Keratinocyte (primary cell): ENCODE measurements at regions not wholly inside any gene's neighbourhood (a gene's known extent, or its start where the extent isn't known, plus 50 kb on each side); places are given as distances from the start of the nearest gene placed in this dataset.

Experiments used
- DNase-seq: peaks from one replicate; pipeline ENCODE4 v3.0.0-alpha.2; 2011; ENCODE audit warnings: low read depth, missing footprints, low spot score
- FAIRE-seq: peaks from 2 replicates; lab custom pipeline; 2011; peaks lifted over from hg19 to GRCh38; lab: Jason Lieb, UNC
- H2AFZ ChIP-seq: 2 replicates; pipeline ENCODE4 v1.6.0; 2012; ENCODE audit warnings: low read length, control low read depth, inconsistent platforms; ENCODE audit not compliant: control insufficient read depth
- H3K27ac ChIP-seq: 2 replicates; pipeline ENCODE4 v1.5.1; 2011; ENCODE audit warnings: low read length; ENCODE audit not compliant: control insufficient read depth, insufficient read depth
- H3K27me3 ChIP-seq: 3 replicates; pipeline ENCODE4 v1.6.0; 2011; ENCODE audit warnings: low read length; ENCODE audit not compliant: control insufficient read depth, insufficient read depth; ENCODE audit errors: extremely low read depth
- H3K36me3 ChIP-seq, 2 experiments: 2 replicates in 1 of 2; 3 replicates in 1 of 2; pipeline ENCODE4 v1.5.1; 2011; ENCODE audit warnings: low read length in 2 of 2, mild to moderate bottlenecking in 1 of 2; ENCODE audit not compliant: control insufficient read depth in 2 of 2, insufficient read depth in 2 of 2; ENCODE audit errors: extremely low read depth in 1 of 2
- H3K4me1 ChIP-seq: 3 replicates; pipeline ENCODE4 v1.5.1; 2011; ENCODE audit warnings: low read length; ENCODE audit not compliant: control insufficient read depth, insufficient read depth; ENCODE audit errors: extremely low read depth
- H3K4me2 ChIP-seq: 3 replicates; pipeline ENCODE4 v1.6.0; 2011; ENCODE audit warnings: low read depth, low read length; ENCODE audit not compliant: control insufficient read depth, insufficient read depth; ENCODE audit errors: extremely low read depth
- H3K4me3 ChIP-seq, 3 experiments: fragments of 200-600 bp in 1 of 3; sonication (generic) in 1 of 3; 2 replicates in 2 of 3; 3 replicates in 1 of 3; pipeline ENCODE4 v1.5.1; 2011 to 2016; ENCODE audit warnings: low read length in 3 of 3, mild to moderate bottlenecking in 3 of 3, control low read depth in 2 of 3, inconsistent platforms in 1 of 3, low read depth in 1 of 3, mixed read lengths in 1 of 3, mixed run types in 1 of 3, moderate library complexity in 1 of 3; ENCODE audit not compliant: control insufficient read depth in 2 of 3, insufficient read depth in 2 of 3; ENCODE audit errors: extremely low read depth in 1 of 3
- H3K79me2 ChIP-seq: 2 replicates; pipeline ENCODE4 v1.6.0; 2012; ENCODE audit warnings: low read length; ENCODE audit not compliant: control insufficient read depth, insufficient read depth
- H3K9ac ChIP-seq: 3 replicates; pipeline ENCODE4 v1.6.0; 2011; ENCODE audit warnings: low read length; ENCODE audit not compliant: control insufficient read depth, insufficient read depth; ENCODE audit errors: extremely low read depth
- H3K9me1 ChIP-seq: 3 replicates; pipeline ENCODE4 v1.6.0; 2011; ENCODE audit warnings: low read length; ENCODE audit not compliant: control insufficient read depth, insufficient read depth; ENCODE audit errors: extremely low read depth
- H3K9me3 ChIP-seq: 2 replicates; pipeline ENCODE4 v1.5.1; 2012; ENCODE audit warnings: low read depth, low read length; ENCODE audit not compliant: control insufficient read depth
- H4K20me1 ChIP-seq: 3 replicates; pipeline ENCODE4 v1.6.0; 2011; ENCODE audit warnings: low read length; ENCODE audit not compliant: control insufficient read depth, insufficient read depth; ENCODE audit errors: extremely low read depth
- EZH2 ChIP-seq: IDR thresholded peaks from one replicate; pipeline ENCODE4 v1.6.1; 2012; ENCODE audit warnings: inconsistent platforms, mild to moderate bottlenecking, low read length, moderate library complexity
- dilution Hi-C: fragments of 300-500 bp; cut with MboI; formaldehyde crosslinking; loops from one replicate; pipeline ENCODE4 v1.7.0; 2020; ENCODE audit warnings: low sequenced_read_pairs; ENCODE audit not compliant: extremely low pct_ligation_motif_present
- TF ChIP-seq, protein P1 (sequence below), 3 experiments: IDR thresholded peaks in 1 of 3; conservative IDR thresholded peaks in 1 of 3; optimal IDR thresholded peaks in 1 of 3; 2 replicates in 2 of 3; 3 replicates in 1 of 3; pipeline versions ENCODE3 to v1.5.1; 2011; ENCODE audit warnings: low read length in 3 of 3, mild to moderate bottlenecking in 3 of 3, moderate library complexity in 2 of 3, control low read depth in 1 of 3, inconsistent platforms in 1 of 3; ENCODE audit not compliant: insufficient read depth in 2 of 3; ENCODE audit errors: extremely low read depth in 1 of 3

DNA sequence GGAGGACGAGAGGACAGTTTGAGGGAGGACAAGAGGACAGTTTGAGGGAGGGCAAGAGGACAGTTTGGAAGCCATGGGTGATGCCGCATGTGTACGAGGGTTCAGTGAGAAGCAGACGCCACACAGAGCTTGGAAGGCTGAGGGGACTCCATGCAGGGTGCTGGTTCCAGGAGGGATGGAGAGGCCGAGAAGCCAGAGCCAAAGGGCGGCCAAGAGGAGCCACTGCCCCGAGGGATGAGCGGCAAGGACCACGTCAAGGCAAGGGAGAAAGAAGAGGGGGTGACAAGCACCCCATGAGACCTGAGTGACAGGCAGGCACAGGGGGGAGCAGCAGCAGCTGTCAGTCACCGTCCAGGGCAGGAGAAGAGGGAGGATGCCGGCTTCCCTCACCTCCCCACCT, 385.7 kb upstream of the MYT1L start:
- no peaks in the 10 kb centered on the region for H3K27me3 ChIP-seq
- H3K36me3 ChIP-seq, result no peaks in the 10 kb centered on the region
- H3K9me1 ChIP-seq, result no peaks in the 10 kb centered on the region
- H3K9me3 ChIP-seq, result no peaks in the 10 kb centered on the region
- no peak overlapping the region for H3K4me3 ChIP-seq
- H4K20me1 ChIP-seq, result no peaks in the 10 kb centered on the region
- H3K4me2 ChIP-seq, result no peak overlapping the region
- H3K79me2 ChIP-seq, result no peaks in the 10 kb centered on the region
- H3K4me1 ChIP-seq, result no peaks in the 10 kb centered on the region
- TF ChIP-seq, protein P1, sequence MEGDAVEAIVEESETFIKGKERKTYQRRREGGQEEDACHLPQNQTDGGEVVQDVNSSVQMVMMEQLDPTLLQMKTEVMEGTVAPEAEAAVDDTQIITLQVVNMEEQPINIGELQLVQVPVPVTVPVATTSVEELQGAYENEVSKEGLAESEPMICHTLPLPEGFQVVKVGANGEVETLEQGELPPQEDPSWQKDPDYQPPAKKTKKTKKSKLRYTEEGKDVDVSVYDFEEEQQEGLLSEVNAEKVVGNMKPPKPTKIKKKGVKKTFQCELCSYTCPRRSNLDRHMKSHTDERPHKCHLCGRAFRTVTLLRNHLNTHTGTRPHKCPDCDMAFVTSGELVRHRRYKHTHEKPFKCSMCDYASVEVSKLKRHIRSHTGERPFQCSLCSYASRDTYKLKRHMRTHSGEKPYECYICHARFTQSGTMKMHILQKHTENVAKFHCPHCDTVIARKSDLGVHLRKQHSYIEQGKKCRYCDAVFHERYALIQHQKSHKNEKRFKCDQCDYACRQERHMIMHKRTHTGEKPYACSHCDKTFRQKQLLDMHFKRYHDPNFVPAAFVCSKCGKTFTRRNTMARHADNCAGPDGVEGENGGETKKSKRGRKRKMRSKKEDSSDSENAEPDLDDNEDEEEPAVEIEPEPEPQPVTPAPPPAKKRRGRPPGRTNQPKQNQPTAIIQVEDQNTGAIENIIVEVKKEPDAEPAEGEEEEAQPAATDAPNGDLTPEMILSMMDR (optimal IDR thresholded peaks at IDR 0.05 in 1 of 3, IDR thresholded peaks at IDR 0.05 in 1 of 3, conservative IDR thresholded peaks at IDR 0.05 in 1 of 3; ENCODE audit: extremely low read depth in 1 of 3, insufficient read depth in 2 of 3, low read length in 3 of 3), result no peak
- no peak for TF ChIP-seq EZH2
- FAIRE-seq (no peak), DNase-seq (no peak)
- no peak overlapping the region for H2AFZ ChIP-seq
- no peak overlapping the region for H3K27ac ChIP-seq
- no peak overlapping the region for H3K9ac ChIP-seq
- dilution Hi-C loops, result no loop called here

- no peaks in the 10 kb centered on the region for H3K79me2 ChIP-seq
- FAIRE-seq (no peak), DNase-seq (no peak)
- no peaks in the 10 kb centered on the region for H3K36me3 ChIP-seq
- H3K4me3 ChIP-seq, result no peak overlapping the region
- no peak overlapping the region for H2AFZ ChIP-seq
- no peak for TF ChIP-seq EZH2
- TF ChIP-seq, protein P1 (optimal IDR thresholded peaks at IDR 0.05 in 1 of 3, IDR thresholded peaks at IDR 0.05 in 1 of 3, conservative IDR thresholded peaks at IDR 0.05 in 1 of 3; ENCODE audit: extremely low read depth in 1 of 3, insufficient read depth in 2 of 3, low read length in 3 of 3), result no peak
- H3K4me2 ChIP-seq, result no peak overlapping the region
- H3K9me3 ChIP-seq, result no peaks in the 10 kb centered on the region
- no peaks in the 10 kb centered on the region for H3K4me1 ChIP-seq
- dilution Hi-C loops, result no loop called here
- H3K9me1 ChIP-seq, result no peaks in the 10 kb centered on the region
- no peak overlapping the region for H3K27ac ChIP-seq
- no peaks in the 10 kb centered on the region for H4K20me1 ChIP-seq
- no peaks in the 10 kb centered on the region for H3K27me3 ChIP-seq
- H3K9ac ChIP-seq, result no peak overlapping the region
These were observed 384.2 kb upstream of the MYT1L start for GRCh38 chr2:2715036-2715818.
